Vagina (tissue), 2 donors: ENCODE measurements at regions not wholly inside any gene's neighbourhood (a gene's known extent, or its start where the extent isn't known, plus 50 kb on each side); places are given as distances from the start of the nearest gene placed in this dataset.

Source experiments
- DNase-seq, 2 donors: peaks; one replicate each; pipeline ENCODE4 v3.0.0-alpha.2; 2017; ENCODE audit errors: extremely low spot score in 2 of 2
- H3K27ac ChIP-seq: fragments of 200-600 bp; sonication (generic); one replicate; pipeline ENCODE4 v1.5.1; 2019
- H3K27me3 ChIP-seq: fragments of 200-600 bp; sonication (generic); one replicate; pipeline ENCODE4 v1.5.1; 2019
- H3K36me3 ChIP-seq, 2 donors: fragments of 200-600 bp; sonication (generic); one replicate each; pipeline ENCODE4 v1.5.1; 2017 to 2019
- H3K4me1 ChIP-seq: fragments of 200-600 bp; sonication (generic); one replicate; pipeline ENCODE4 v1.5.1; 2019
- H3K4me3 ChIP-seq, 2 donors: fragments of 200-600 bp; sonication (generic); 1 replicate in 1 of 2; 2 replicates in 1 of 2; pipeline ENCODE4 v1.5.1; 2016 to 2019
- H3K9me3 ChIP-seq: fragments of 200-600 bp; sonication (generic); one replicate; pipeline ENCODE4 v1.5.1; 2019
- CTCF ChIP-seq, 3 experiments: fragments of 450-650 bp in 2 of 3; fragments of 200-600 bp in 1 of 3; sonication (generic) in 1 of 3; IDR thresholded peaks; one replicate each; pipeline ENCODE4 v1.5.1; 2017 to 2019; ENCODE audit warnings: antibody characterized with exemption in 3 of 3, mild to moderate bottlenecking in 2 of 3, moderate library complexity in 2 of 3
- POLR2A ChIP-seq, 2 donors: fragments of 450-650 bp; IDR thresholded peaks; one replicate each; pipeline ENCODE4 v1.6.1; 2017; ENCODE audit warnings: antibody characterized with exemption in 2 of 2, mild to moderate bottlenecking in 2 of 2, moderate library complexity in 2 of 2
- POLR2AphosphoS5 ChIP-seq, 2 donors: sonication (generic); formaldehyde crosslinking; IDR thresholded peaks; one replicate each; pipeline ENCODE4 v1.9.0; 2017; ENCODE audit warnings: antibody characterized with exemption in 2 of 2, mild to moderate bottlenecking in 2 of 2, low read depth in 1 of 2; ENCODE audit not compliant: insufficient read depth in 1 of 2
- intact Hi-C: fragments of 100-400 bp; cut with DNase I; formaldehyde crosslinking; loops from one replicate; pipeline ENCODE4 v1.15.1; 2023

- H3K27ac ChIP-seq: no peak overlapping the region
- no peak for TF ChIP-seq POLR2AphosphoS5 (IDR thresholded peaks at IDR 0.05; ENCODE audit: insufficient read depth in 1 of 2, low read depth in 1 of 2)
- no peak for TF ChIP-seq CTCF (IDR thresholded peaks at IDR 0.05)
- TF ChIP-seq POLR2A (IDR thresholded peaks at IDR 0.05): no peak
- H3K36me3 ChIP-seq: no peaks in the 10 kb centered on the region
- H3K27me3 ChIP-seq: no peaks in the 10 kb centered on the region
- no peaks in the 10 kb centered on the region for H3K9me3 ChIP-seq
- intact Hi-C loops: no loop called here
- no peak for DNase-seq
- no peak overlapping the region for H3K4me3 ChIP-seq
- H3K4me1 ChIP-seq: peaks cover 9% of the 10 kb centered on the region
These were observed 347.7 kb downstream of the TGFB2 start for GRCh38 chr1:218692808-218693207.

GRCh38 chr1:218693599-218693998, 348.5 kb downstream of the TGFB2 start:
- Histone ChIP-seq H3K4me1 (peaks cover 9% of the 10 kb centered on the region), H3K27me3 (no peaks in the 10 kb centered on the region), H3K27ac (no peak overlapping the region), H3K9me3 (no peaks in the 10 kb centered on the region), H3K4me3 (no peak overlapping the region), H3K36me3 (no peaks in the 10 kb centered on the region)
- intact Hi-C loops: no loop called here
- DNase-seq: no peak
- TF ChIP-seq CTCF (IDR thresholded peaks at IDR 0.05) (no peak), POLR2AphosphoS5 (IDR thresholded peaks at IDR 0.05; ENCODE audit: insufficient read depth in 1 of 2, low read depth in 1 of 2) (no peak), POLR2A (IDR thresholded peaks at IDR 0.05) (no peak)

- Histone ChIP-seq H3K9me3 (no peaks in the 10 kb centered on the region), H3K36me3 (no peaks in the 10 kb centered on the region), H3K27me3 (no peaks in the 10 kb centered on the region), H3K4me3 (no peak overlapping the region), H3K4me1 (peaks cover 9% of the 10 kb centered on the region), H3K27ac (no peak overlapping the region)
- no peak for DNase-seq
- TF ChIP-seq POLR2A (IDR thresholded peaks at IDR 0.05) (no peak), POLR2AphosphoS5 (IDR thresholded peaks at IDR 0.05; ENCODE audit: insufficient read depth in 1 of 2, low read depth in 1 of 2) (no peak), CTCF (IDR thresholded peaks at IDR 0.05) (no peak)
- intact Hi-C loops: no loop called here
These were observed 348.9 kb downstream of the TGFB2 start for GRCh38 chr1:218694085-218694484.

GRCh38 chr1:218694636-218695035, 349.5 kb downstream of the TGFB2 start:
- H3K4me3 ChIP-seq: no peak overlapping the region
- H3K27ac ChIP-seq: no peak overlapping the region
- H3K4me1 ChIP-seq: peaks cover 9% of the 10 kb centered on the region
- no peaks in the 10 kb centered on the region for H3K27me3 ChIP-seq
- H3K9me3 ChIP-seq: no peaks in the 10 kb centered on the region
- no peaks in the 10 kb centered on the region for H3K36me3 ChIP-seq
- TF ChIP-seq POLR2AphosphoS5 (IDR thresholded peaks at IDR 0.05; ENCODE audit: insufficient read depth in 1 of 2, low read depth in 1 of 2) (no peak), POLR2A (IDR thresholded peaks at IDR 0.05) (no peak), CTCF (IDR thresholded peaks at IDR 0.05) (no peak)
- intact Hi-C loops: no loop called here
- no peak for DNase-seq

GRCh38 chr1:218695525-218695924, 350.4 kb downstream of the TGFB2 start:
- no peaks in the 10 kb centered on the region for H3K27me3 ChIP-seq
- TF ChIP-seq CTCF (IDR thresholded peaks at IDR 0.05) (no peak), POLR2A (IDR thresholded peaks at IDR 0.05) (no peak), POLR2AphosphoS5 (IDR thresholded peaks at IDR 0.05; ENCODE audit: insufficient read depth in 1 of 2, low read depth in 1 of 2) (no peak)
- no peak for DNase-seq
- H3K4me1 ChIP-seq: peaks cover 9% of the 10 kb centered on the region
- no peaks in the 10 kb centered on the region for H3K9me3 ChIP-seq
- intact Hi-C loops: no loop called here
- H3K36me3 ChIP-seq: no peaks in the 10 kb centered on the region
- peak overlapping the region; percentile 30 for H3K27ac ChIP-seq
- H3K4me3 ChIP-seq: no peak overlapping the region
